GM18951 (cell line): ENCODE measurements at regions not wholly inside any gene's neighbourhood (a gene's known extent, or its start where the extent isn't known, plus 50 kb on each side); places are given as distances from the start of the nearest gene placed in this dataset.

ENCODE experiments used
- POLR2A ChIP-seq: IDR thresholded peaks from 4 replicates; pipeline ENCODE4 v1.6.1; 2011; ENCODE audit warnings: mild to moderate bottlenecking; ENCODE audit not compliant: insufficient read length, insufficient read depth; ENCODE audit errors: extremely low read depth
- in situ Hi-C: fragments of 300-500 bp; cut with MboI; formaldehyde crosslinking; loops from one replicate; pipeline ENCODE4 v1.12.0; 2022; ENCODE audit warnings: low sequenced_read_pairs, mixed read lengths, inconsistent platforms; ENCODE audit not compliant: unreplicated experiment

- no peak for TF ChIP-seq POLR2A
- in situ Hi-C loops: no loop called here
Observed at GRCh38 chr11:112730591-112730990, 230.6 kb upstream of the NCAM1 start.

- in situ Hi-C loops: no loop called here
Observed at GRCh38 chr11:112731538-112731937, 229.7 kb upstream of the NCAM1 start.

DNA sequence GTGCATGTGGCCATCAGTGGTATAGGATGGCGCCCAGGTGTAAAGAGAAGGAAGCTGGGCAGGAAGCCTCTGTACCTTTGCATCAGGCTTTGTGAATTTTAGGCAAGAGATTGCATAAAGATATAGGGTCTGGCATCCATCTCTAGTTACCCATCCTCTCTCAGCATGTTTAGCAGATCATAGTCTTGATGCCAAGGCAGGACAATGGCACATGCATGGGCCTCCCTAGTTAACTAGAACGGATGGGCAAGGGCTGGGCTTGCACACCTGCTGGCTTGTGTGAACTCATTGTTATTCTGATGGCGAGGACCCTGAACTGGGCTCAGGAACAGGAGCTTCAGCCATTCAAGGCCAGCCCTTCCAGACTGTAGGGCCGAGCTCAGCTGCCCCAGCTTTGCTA, 229.2 kb upstream of the NCAM1 start:
- in situ Hi-C loops: no loop called here

More at GRCh38 chr11:112731538-112731937, 229.7 kb upstream of the NCAM1 start:
- TF ChIP-seq POLR2A: no peak

DNA sequence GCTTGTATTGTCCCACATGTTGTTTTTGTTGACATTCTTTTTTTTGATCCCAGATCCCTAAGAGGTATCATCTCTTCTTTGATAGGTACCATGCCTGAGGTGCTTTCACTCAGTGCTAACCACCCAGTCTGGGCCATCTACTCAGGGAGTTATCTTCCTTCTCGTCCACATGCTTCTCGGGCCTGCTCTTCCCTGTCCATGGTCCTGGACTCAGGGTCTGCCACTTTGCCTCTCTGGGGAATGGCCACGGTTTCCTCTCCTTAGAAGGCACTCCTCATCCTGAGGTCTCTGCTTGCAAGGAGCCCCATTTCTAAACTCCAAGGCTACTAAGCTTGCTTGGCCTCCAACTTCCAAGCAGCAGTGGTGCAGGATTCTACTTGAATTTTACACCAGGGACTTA, 227.0 kb upstream of the NCAM1 start:
- no peak for TF ChIP-seq POLR2A

More for the DNA sequence above, 229.2 kb upstream of the NCAM1 start:
- TF ChIP-seq POLR2A: no peak

GRCh38 chr11:112735470-112735869, 225.8 kb upstream of the NCAM1 start:
- TF ChIP-seq POLR2A: no peak
- in situ Hi-C loops: no loop called here

More for the DNA sequence above, 227.0 kb upstream of the NCAM1 start:
- in situ Hi-C loops: no loop called here

GRCh38 chr11:112744041-112744440, 217.2 kb upstream of the NCAM1 start:
- no peak for TF ChIP-seq POLR2A
- in situ Hi-C loops: no loop called here

DNA sequence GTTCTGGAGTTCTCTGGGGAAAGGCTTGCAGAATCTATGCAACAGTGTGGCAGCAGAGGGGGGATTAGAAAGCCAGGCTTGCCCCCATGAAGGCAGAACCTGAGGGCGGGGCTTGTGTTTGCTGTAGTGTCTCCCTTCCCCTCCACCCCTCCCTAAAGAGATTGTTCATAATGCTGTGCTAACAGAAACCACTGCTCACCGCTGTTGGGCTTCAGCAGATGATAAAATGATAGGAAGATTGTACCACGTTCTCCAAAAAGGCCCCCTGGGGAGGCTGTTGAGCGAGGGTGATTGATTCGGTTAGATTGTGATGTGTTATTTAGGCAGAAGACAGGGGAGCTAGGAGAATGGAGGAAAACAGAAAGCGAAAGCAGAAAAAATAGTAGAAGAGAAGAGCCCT, 215.2 kb upstream of the NCAM1 start:
- no peak for TF ChIP-seq POLR2A
- in situ Hi-C loops: no loop called here

GRCh38 chr11:112748252-112748651, 213.0 kb upstream of the NCAM1 start:
- TF ChIP-seq POLR2A: no peak
- in situ Hi-C loops: no loop called here

DNA sequence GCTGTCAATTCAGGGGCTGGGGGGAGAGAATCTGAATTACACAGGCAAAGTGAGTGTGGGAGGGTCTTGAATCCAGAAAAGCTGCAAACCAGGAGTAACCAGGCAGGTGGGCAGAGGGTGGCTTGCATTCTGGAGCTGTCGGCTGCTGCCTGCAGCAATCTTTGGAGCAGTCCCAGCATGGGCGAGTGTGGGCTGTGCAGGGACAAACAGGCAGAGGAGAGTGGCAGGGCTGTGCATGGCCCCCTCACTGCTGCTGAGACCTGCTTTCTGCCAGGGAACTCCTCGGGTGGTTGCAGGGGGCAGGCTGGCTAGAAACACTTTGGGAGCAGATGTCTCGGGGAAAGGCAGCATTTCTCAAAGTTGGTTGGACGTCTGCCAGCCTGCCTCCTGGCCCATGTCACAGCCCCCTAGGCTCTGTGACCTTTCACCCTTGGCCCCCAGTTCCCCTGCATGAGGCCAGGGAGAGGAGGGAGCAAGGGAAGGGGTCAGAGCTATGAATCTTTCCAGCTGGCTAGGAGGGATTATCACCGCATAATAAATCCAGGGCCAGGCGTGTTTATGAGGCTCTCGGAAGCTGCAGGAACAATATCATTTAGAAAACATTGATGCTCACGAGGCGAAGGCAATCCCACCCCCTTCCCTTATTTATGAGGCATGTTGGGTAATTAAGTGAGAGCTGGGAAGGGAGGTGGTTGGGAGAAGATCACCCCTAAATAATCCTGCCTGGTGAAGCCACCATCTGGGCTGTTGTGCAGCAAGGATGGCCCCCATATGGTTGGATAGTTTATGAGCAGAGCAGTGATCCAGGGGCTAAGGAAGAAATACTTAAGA, 212.3 kb upstream of the NCAM1 start:
- no peak for TF ChIP-seq POLR2A
- in situ Hi-C loops: no loop called here

- in situ Hi-C loops: no loop called here
- no peak for TF ChIP-seq POLR2A
Observed at GRCh38 chr11:112751329-112751728, 209.9 kb upstream of the NCAM1 start.

DNA sequence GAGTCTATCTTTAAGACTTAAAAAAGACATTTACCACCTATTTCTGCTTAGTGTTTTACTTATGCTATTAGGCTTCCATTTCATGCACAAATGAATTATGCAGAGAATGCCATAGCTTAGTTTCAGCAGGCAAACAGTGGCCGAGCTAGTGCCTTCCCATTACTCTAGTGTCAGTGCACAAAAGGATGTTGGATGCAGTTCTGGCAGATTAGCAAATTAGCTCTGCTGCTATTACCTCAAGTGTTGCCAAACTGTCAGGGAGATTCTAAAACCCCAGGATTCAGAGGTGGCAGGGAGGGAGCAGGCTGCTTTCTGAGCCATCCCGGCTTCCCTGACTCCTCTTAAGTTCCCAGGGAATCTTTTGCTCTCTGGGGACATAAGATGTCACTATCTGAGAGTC, 209.4 kb upstream of the NCAM1 start:
- in situ Hi-C loops: no loop called here
- no peak for TF ChIP-seq POLR2A

- TF ChIP-seq POLR2A: no peak
- in situ Hi-C loops: no loop called here
Observed at GRCh38 chr11:112752563-112752962, 208.7 kb upstream of the NCAM1 start.

DNA sequence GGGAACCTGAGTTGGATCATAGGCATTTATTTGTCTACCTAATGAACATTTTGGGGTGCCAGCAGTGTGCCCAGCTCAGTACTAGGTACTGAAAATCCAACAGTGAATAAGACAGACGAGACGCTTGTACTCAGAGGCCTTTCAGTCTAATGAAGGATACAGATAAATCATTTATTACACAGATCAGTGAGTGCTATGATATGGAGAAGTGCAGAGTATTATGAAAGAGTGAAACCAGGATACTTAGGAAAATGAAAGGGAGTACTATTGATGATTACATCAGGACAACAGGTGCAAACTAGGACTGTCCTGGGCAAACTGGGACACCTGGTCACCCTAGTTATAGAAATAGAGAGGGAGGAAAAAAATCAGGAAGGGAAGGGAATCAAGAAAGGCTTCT, 207.5 kb upstream of the NCAM1 start:
- in situ Hi-C loops: no loop called here
- TF ChIP-seq POLR2A: no peak

- no peak for TF ChIP-seq POLR2A
- in situ Hi-C loops: no loop called here
Observed at GRCh38 chr11:112759418-112759817, 201.8 kb upstream of the NCAM1 start.
